ENCODE measurements at regions not wholly inside any gene's neighbourhood (a gene's known extent, or its start where the extent isn't known, plus 50 kb on each side); places are given as distances from the start of the nearest gene placed in this dataset.
"Not testable (repeated sequence)": the region's sequence is repeated elsewhere in the genome, so short reads cannot be mapped to it uniquely, and the experiment has no call there.

GRCh38 chr10:61049386-61049785 is 105.4 kb upstream of the RHOBTB1 start:
- DNase-seq (ENCODE audit: low read depth), result no peak

DNA sequence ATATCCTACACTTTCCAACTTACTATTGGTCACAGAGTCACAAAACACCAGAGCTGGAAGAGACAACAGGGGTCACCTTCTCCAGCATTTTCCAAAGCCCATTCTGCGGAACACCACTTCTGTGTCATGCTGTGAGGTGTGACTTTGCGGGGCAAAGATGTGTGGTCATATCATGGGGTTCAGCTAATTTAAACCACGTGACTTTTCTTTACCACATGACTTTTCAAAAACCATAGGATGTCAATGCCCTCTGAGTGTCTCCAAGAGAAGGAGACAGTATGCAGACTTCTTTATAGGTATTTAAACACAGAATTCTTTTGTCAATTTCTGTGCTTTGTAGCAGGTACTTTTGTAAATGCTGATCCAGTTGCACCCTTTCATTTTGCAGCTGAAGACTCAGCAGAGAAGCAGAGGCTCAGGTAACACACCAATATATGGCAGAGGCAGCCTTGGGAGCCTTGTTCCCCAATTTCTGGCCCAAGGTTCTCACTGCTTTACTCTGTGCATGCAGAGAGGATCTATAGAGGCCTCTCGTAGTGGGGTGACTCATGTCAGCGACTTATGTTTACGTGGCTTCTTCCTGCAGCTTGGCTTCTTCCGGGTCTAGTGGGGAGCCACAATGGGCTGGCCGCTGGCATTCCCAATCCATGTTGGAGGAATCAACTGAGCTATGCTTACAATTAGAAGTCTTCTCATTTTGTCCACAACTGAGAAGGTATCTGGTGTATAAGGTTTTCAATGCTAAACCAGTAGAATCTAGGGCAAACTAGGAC is 104.0 kb upstream of the RHOBTB1 start:
- peak; percentile 5 for DNase-seq (ENCODE audit: low read depth)

DNA sequence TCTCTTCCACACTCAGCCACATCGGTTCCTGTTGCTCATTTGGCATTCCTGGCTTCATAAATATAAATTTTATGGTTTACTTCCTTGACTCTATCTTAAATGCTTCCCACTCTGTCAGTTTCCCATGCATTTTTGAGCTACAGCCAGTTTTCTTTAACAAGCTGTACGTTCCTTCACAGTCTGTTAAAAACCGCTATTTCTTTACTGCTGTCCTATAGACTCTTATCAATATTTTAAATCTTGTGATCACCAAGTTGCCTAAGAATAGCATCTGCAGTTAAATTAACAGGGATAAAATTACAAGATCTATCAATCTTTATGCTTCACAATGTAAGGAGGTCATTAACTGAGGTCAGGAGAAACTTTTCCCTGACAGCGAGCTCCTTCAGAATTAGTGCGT is 103.1 kb upstream of the RHOBTB1 start:
- no peak for DNase-seq (ENCODE audit: low read depth)

DNA sequence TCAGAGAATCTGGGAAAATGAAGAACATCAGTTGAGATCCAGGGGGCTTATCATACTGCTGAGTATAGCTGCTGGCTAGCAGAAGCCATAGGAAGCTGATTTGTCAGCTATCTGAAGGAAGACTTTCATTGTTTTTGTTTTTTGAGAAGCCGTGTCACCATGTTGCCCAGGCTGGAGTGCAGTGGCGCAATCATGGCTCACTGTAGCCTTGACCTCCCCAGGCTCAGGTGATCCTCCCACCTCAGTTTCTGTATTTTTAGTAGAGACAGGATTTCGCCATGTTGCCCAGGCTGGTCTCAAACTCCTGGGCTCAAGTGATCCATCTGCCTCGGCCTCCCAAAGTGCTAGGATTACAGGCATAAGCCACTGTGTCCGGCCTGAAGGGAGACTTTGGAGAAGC is 101.5 kb upstream of the RHOBTB1 start:
- DNase-seq (ENCODE audit: low read depth), result not testable (repeated sequence)

GRCh38 chr10:61042533-61042932 is 98.5 kb upstream of the RHOBTB1 start:
- DNase-seq (ENCODE audit: low read depth), result no peak

GRCh38 chr10:61040399-61041016 is 96.5 kb upstream of the RHOBTB1 start:
- no peak for DNase-seq (ENCODE audit: low read depth)

DNA sequence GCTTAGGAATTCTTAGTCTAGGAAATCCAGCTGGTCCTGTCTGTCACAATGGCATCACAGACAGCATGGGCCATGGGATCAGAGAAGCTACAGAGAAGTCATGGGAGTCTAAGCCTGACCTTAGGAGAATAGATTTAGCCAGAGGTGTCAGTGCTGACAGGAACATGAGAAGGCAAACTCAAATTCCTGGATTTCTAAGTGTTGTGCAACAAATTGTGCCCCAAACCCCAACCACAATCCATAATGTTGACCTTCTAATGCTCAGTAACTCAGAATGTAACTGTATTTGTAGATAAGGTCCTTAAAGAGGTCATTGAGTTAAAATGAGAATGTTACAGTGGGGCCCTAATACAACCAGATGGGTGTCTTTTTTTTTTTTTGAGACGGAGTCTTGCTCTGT is 95.9 kb upstream of the RHOBTB1 start:
- DNase-seq (ENCODE audit: low read depth), result no peak

DNA sequence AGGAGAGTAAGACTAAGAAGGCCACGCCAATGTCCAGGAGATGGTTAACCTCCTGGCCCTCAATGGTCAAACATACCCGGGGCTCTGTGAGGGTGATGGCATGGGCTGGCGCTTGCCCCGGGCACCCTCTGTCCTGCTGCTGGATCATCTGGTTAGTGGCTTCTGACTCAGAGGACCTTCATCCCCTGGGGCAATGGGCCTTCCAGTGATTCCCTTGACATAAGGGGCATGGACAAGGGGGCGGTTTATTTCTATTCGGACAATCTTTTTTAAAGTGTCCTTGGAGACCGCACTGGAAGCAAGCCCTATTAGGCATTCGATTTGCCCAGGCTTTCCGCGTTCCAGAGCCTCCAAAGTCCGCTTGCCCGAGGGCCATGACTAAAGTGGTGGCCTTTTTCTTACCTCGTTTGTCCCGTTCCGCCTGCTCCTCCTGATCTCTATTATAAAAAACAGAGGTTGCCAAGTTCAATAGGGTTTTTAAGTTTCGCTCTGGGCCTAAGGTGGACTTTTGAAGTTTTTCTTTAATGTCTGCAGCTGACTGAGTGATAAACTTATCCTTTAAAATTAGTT is 93.4 kb upstream of the RHOBTB1 start:
- DNase-seq (ENCODE audit: low read depth), result peak; percentile 32

GRCh38 chr10:61036148-61036547 is 92.2 kb upstream of the RHOBTB1 start:
- not testable (repeated sequence) for DNase-seq (ENCODE audit: low read depth)

- no peak for DNase-seq (ENCODE audit: low read depth)
Measured at GRCh38 chr10:61031341-61031740, 87.4 kb upstream of the RHOBTB1 start.

GRCh38 chr10:61029411-61029810 is 85.4 kb upstream of the RHOBTB1 start:
- peak; percentile 5 for DNase-seq (ENCODE audit: low read depth)

- peak; percentile 44 for DNase-seq (ENCODE audit: low read depth)
Measured at GRCh38 chr10:61028861-61029361, 84.9 kb upstream of the RHOBTB1 start.

DNA sequence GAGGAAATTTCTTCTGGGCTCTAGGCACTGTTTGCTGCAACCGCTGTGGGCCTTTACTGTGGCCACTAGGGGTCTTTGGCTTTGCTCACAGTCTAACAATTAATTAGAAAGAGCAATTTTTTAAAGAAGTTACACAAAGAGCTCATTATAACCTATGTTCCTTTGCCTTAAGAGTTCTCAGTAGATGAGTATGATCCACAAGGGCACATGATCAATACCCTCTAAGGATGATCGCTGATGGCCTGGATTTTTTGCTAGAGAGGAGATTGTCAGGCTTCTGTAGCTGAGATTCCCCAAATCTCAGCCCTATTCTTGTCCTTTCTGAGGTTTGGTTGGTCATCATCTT is 80.8 kb upstream of the RHOBTB1 start:
- peak; percentile 8 for DNase-seq (ENCODE audit: low read depth)

DNA sequence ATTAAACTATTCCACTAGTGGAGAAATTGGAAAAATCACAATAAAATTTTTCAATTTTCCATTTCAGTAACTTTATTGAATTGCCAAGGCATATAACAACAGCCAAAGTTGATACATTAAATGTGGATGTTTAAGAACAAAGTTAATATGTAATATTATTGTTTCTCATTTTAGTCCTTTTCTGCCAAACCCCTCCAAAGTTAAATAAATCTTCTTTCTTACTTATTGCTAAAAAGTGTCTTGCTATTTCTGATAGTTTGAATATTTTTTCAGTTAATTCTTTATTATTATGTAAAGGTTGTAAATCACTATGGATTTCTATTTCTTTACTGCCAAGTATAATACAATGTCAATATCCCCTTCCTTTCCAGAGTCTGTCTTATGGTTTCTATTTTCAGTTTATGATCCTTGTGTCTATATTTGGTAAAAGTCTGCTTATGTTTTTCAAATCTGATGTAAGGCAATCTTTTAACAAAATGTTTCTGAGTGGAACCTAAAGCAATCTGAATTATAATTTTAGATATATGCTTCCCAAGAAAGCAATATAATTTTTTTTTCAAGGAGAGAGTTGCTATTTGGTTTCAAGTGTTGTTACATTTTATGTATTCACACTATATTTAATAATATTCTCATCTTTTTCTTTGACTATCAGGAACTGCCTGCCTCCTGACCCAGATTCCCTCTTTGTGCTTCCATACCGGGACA is 80.3 kb upstream of the RHOBTB1 start:
- no peak for DNase-seq (ENCODE audit: low read depth)

DNA sequence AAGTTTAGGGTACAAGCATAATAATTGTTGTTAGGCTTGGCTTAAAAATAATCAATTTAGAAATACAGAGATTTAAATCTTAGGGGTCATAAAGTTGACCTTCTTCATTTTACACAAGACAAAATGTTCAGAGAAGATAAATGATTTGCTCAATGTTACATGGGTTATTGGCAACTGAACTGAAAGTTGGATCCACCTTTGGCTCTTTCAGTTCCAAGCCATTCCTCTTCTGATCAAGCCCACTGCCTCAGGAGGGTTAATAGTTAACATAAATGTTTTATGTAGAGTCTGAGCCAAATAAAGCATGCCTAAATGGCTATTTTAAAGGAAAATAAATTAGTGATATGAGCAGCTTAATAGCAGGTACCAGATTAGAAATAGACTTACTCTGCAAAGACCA is 79.1 kb upstream of the RHOBTB1 start:
- no peak for DNase-seq (ENCODE audit: low read depth)

DNA sequence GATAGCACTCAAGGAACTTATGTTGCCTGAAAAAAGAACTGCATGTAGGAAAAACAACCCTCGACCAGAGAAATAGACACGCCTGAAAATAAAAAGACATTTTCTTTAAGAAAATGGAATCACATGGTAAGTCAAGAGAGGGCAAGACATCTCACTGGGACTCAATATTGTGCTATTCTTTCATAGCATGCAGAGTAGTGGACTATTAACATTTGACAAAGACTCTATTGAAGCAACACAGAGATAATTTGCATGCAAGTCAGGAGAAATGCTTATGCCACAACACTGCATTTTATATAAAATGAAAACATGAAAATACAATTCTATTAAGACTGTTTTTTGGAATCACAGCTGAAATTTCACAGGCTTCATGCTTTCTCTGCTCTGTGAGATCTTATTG is 77.9 kb upstream of the RHOBTB1 start:
- no peak for DNase-seq (ENCODE audit: low read depth)

- DNase-seq (ENCODE audit: low read depth), result no peak
Measured at GRCh38 chr10:61020420-61021158, 76.6 kb upstream of the RHOBTB1 start.

DNA sequence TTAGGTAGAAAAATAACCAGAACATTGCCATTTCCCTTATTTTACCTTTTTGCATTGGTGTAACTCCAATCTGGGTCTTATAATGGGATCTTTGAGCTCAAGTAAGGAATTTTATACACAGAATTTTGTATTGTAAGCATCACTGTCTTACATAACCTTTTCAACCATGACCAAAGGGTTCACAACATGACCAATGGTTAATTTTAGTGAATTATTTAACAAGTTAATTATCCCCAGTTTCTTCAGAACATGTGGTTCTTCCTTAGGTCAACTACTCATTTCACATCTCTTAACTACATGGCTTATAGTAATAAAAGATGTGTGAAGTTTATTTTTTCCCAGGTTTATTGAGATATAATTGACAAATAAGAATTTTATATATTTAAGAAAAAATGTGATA is 74.2 kb upstream of the RHOBTB1 start:
- no peak for DNase-seq (ENCODE audit: low read depth)

DNA sequence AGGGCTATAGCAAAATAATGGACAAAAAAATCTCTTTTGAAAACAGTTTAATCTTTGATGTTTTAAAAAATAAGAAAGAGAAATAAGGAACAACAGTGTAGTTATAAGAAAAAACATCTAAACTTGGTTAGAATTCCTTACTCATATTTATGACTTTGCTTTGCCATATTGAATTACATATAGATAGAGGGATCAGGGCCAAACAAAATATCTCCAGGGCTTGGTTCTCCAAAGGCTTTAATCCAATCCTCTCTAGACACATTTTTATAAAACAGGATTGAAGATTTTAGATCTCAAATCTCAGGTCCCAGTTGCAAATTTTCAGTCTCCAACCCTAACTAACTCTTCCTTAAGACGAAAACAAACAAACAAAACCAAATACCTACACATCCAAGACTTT is 72.6 kb upstream of the RHOBTB1 start:
- no peak for DNase-seq (ENCODE audit: low read depth)

- DNase-seq (ENCODE audit: low read depth), result no peak
Measured at GRCh38 chr10:61016007-61016406, 72.0 kb upstream of the RHOBTB1 start.

- no peak for DNase-seq (ENCODE audit: low read depth)
Measured at GRCh38 chr10:61010863-61011262, 66.9 kb upstream of the RHOBTB1 start.

DNA sequence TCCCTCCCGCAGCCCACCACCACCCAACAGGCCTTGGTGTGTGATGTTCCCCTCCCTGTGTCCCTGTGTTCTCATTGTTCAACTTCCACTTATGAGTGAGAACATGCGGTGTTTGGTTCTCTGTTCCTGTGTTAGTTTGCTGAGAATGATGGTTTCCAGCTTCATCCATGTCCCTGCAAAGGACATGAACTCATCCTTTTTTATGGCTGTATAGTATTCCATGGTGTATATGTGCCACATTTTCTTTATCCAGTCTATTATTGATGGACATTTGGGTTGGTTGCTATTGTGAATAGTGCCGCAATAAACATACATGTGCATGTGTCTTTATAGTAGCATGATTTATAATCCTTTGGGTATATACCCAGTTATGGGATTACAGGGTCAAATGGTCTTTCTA is 59.1 kb upstream of the RHOBTB1 start:
- DNase-seq (ENCODE audit: low read depth), result not testable (repeated sequence)
